B cell (primary cell): ENCODE measurements at regions not wholly inside any gene's neighbourhood (a gene's known extent, or its start where the extent isn't known, plus 50 kb on each side); places are given as distances from the start of the nearest gene placed in this dataset.
A peak's percentile ranks its signal among the peaks of the same experiment; 100 is the strongest.

Experiments
- ATAC-seq: fragments of 200-7000 bp; cut with Tn5 transposase; one replicate; pipeline ENCODE4 v1.10.0; 2021; ENCODE audit warnings: low read depth, mild to moderate bottlenecking, moderate number of reproducible peaks, moderate library complexity
- CTCF ChIA-PET: fragments of 350-600 bp; sonication (Branson Sonifier 250); formaldehyde crosslinking; loops from one replicate; lab custom pipeline; 2021; ENCODE audit warnings: antibody characterized with exemption, inconsistent platforms; lab: Charles Lee
- POLR2A ChIA-PET: fragments of 350-600 bp; sonication (Branson Sonifier 250); formaldehyde crosslinking; loops from one replicate; lab custom pipeline; 2021; ENCODE audit warnings: antibody characterized with exemption; lab: Charles Lee
- DNase-seq: peaks from one replicate; pipeline ENCODE4 v3.0.0; 2013
- H2AFZ ChIP-seq: 2 replicates; pipeline ENCODE4 v1.6.1; 2012; ENCODE audit warnings: mild to moderate bottlenecking, low read depth, low read length; ENCODE audit not compliant: insufficient read depth, poor library complexity, severe bottlenecking
- H3K27ac ChIP-seq, 2 donors: 1 replicate in 1 of 2; 2 replicates in 1 of 2; pipeline ENCODE4 v1.5.1; 2012 to 2013; ENCODE audit warnings: low read length in 2 of 2, mild to moderate bottlenecking in 2 of 2, moderate library complexity in 1 of 2
- H3K27me3 ChIP-seq, 4 experiments: fragments of 200-600 bp in 1 of 4; sonication (generic) in 1 of 4; replicated peaks in 1 of 4; 1 replicate in 2 of 4; 2 replicates in 2 of 4; pipeline versions ENCODE4 v1.6.1 to v1.7.0; 2013 to 2016; ENCODE audit warnings: low read length in 3 of 4, mild to moderate bottlenecking in 2 of 4, mixed read lengths in 1 of 4, moderate library complexity in 1 of 4; ENCODE audit not compliant: insufficient read depth in 4 of 4, control insufficient read depth in 3 of 4; ENCODE audit errors: control extremely low read depth in 1 of 4
- H3K36me3 ChIP-seq, 2 experiments: replicated peaks in 1 of 2; 1 replicate in 1 of 2; 2 replicates in 1 of 2; pipeline versions ENCODE4 v1.6.1 to v1.7.1; 2013; ENCODE audit warnings: low read length in 1 of 2; ENCODE audit not compliant: insufficient read depth in 2 of 2, control insufficient read depth in 1 of 2; ENCODE audit errors: control extremely low read depth in 1 of 2, extremely low read depth in 1 of 2
- H3K4me1 ChIP-seq, 2 donors: fragments of 200-600 bp in 1 of 2; sonication (generic) in 1 of 2; 1 replicate in 1 of 2; 2 replicates in 1 of 2; pipeline versions ENCODE4 v1.5.1 to v1.6.1; 2013 to 2017; ENCODE audit warnings: low read length in 2 of 2; ENCODE audit not compliant: control insufficient read depth in 2 of 2, insufficient read depth in 2 of 2
- H3K4me2 ChIP-seq: replicated peaks from 2 replicates; pipeline ENCODE3; 2012; ENCODE audit warnings: mild to moderate bottlenecking, low read depth, low read length; ENCODE audit not compliant: poor library complexity, severe bottlenecking
- H3K4me3 ChIP-seq, 5 experiments: fragments of 200-600 bp in 1 of 5; sonication (generic) in 1 of 5; 1 replicate in 3 of 5; 2 replicates in 2 of 5; pipeline versions ENCODE4 v1.5.1 to v1.7.0; 2011 to 2016; ENCODE audit warnings: low read length in 4 of 5, mild to moderate bottlenecking in 4 of 5, low read depth in 2 of 5, control low read depth in 1 of 5, moderate library complexity in 1 of 5; ENCODE audit not compliant: insufficient read depth in 1 of 5; ENCODE audit errors: control extremely low read depth in 1 of 5, extremely low read depth in 1 of 5
- H3K79me2 ChIP-seq: fragments of 200-600 bp; sonication (generic); one replicate; pipeline ENCODE4 v1.6.0; 2016; ENCODE audit warnings: low read length; ENCODE audit not compliant: control insufficient read depth, insufficient read depth
- H3K9ac ChIP-seq: fragments of 200-600 bp; sonication (generic); 2 replicates; pipeline ENCODE4 v1.6.1; 2017; ENCODE audit warnings: mild to moderate bottlenecking, low read length, moderate library complexity
- H3K9me3 ChIP-seq, 3 donors: one replicate each; pipeline versions ENCODE4 v1.6.1 to v1.7.1; 2013; ENCODE audit warnings: low read length in 2 of 3; ENCODE audit not compliant: control insufficient read depth in 2 of 3, insufficient read depth in 1 of 3; ENCODE audit errors: control extremely low read depth in 1 of 3
- H4K20me1 ChIP-seq: 2 replicates; pipeline ENCODE4 v1.6.0; 2012; ENCODE audit warnings: mild to moderate bottlenecking, low read length; ENCODE audit not compliant: insufficient read depth, control insufficient read depth, poor library complexity, severe bottlenecking
- H3K27ac Mint-ChIP-seq: one replicate; pipeline ENCODE4 v1.8.0; 2021; ENCODE audit warnings: mixed read lengths
- H3K27me3 Mint-ChIP-seq: one replicate; pipeline ENCODE4 v1.8.0; 2021; ENCODE audit warnings: mixed read lengths
- H3K4me1 Mint-ChIP-seq: one replicate; pipeline ENCODE4 v1.8.0; 2021; ENCODE audit warnings: mixed read lengths
- H3K4me3 Mint-ChIP-seq: one replicate; pipeline ENCODE4 v1.8.0; 2021; ENCODE audit warnings: mixed read lengths
- H3K9me3 Mint-ChIP-seq: one replicate; pipeline ENCODE4 v1.8.0; 2022; ENCODE audit warnings: mixed read lengths; ENCODE audit not compliant: insufficient read depth
- CTCF ChIP-seq: fragments of 200-600 bp; IDR thresholded peaks from one replicate; pipeline ENCODE4 v1.8.0; 2022; ENCODE audit warnings: antibody characterized with exemption, mild to moderate bottlenecking
- EZH2 ChIP-seq: IDR thresholded peaks from 2 replicates; pipeline ENCODE4 v1.6.1; 2012; ENCODE audit warnings: borderline replicate concordance, low read depth, mild to moderate bottlenecking, moderate library complexity, low read length; ENCODE audit not compliant: insufficient read depth, poor library complexity, severe bottlenecking
- WGBS: methylation state at CpG from one replicate; pipeline ENCODE4 v1.1.5; 2013; ENCODE audit warnings: missing lambda C conversion rate; ENCODE audit not compliant: insufficient coverage; 5-methylcytosine and 5-hydroxymethylcytosine counted together
- intact Hi-C: fragments of 100-400 bp; cut with micrococcal nuclease; formaldehyde crosslinking; loops from one replicate; pipeline ENCODE4 v1.10.0; 2022

DNA sequence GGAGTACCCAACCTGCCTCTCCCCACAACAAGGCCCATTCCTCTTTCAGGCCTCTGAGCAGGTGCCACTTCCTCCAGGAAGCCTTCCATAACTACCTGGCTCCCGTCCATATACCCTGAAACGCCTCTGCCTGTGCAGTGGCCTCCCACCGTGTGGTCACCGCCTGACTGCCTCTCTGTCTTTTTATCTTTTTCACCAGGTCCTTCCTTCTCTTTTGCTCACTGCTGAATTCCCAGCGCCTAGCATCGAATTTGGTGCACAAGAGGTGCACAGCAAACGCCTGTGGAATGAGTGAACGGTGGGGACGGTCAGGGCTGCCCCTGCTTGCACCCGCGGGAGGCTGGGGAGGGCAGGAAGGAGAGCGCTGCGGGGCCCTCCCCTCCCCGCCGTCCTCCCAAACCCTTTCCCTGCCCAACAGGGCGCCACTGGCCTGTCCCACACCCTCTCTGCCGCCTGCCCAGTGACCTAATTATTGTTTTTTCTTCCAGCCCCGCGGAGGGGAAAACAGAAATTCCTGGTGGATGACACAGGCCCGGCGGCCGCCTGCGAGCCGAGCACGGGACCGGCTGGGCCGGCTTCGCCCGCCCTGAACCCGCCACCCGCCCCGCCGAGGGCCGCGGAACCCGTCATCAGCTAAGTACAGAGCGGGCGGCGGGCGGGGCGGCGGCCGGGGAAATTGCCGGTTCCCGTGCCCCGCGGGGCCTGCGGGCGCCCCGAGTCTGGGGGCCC, 140.1 kb downstream of the SMAD6 start:
- intact Hi-C loops, result no loop called here
- H3K27me3 ChIP-seq, result peaks cover 0 to 31% (median 18%) of the 10 kb centered on the region in 4 experiments
- no peaks in the 10 kb centered on the region for H4K20me1 ChIP-seq
- DNase-seq (peak; percentile 64), ATAC-seq (peak; percentile 81)
- peaks cover 12 to 14% of the 10 kb centered on the region in 2 donors for H3K4me1 ChIP-seq
- peak overlapping the region; percentile 80 for H3K4me3 Mint-ChIP-seq
- H2AFZ ChIP-seq, result peak overlapping the region; percentile 89
- H3K79me2 ChIP-seq, result no peaks in the 10 kb centered on the region
- H3K4me3 ChIP-seq, result peak overlapping the region in 4 of 5 experiments; percentile 23 to 62 (median 50)
- TF ChIP-seq EZH2 (no peak), CTCF (no peak)
- H3K4me2 ChIP-seq, result peak overlapping the region; percentile 92
- ChIA-PET POLR2A (no interaction called here), CTCF (interaction anchor here (0.6 to 1.2 kb wide), 2 partner anchors 9 to 10 kb away, joined by 3 to 4 read pairs; no protein-coding TSS in a partner anchor)
- no peak overlapping the region for H3K27ac ChIP-seq
- H3K27me3 Mint-ChIP-seq, result peaks cover 31% of the 10 kb centered on the region
- no peaks in the 10 kb centered on the region for H3K9me3 Mint-ChIP-seq
- peaks cover 26% of the 10 kb centered on the region for H3K4me1 Mint-ChIP-seq
- peak overlapping the region; percentile 69 for H3K9ac ChIP-seq
- no peaks in the 10 kb centered on the region for H3K36me3 ChIP-seq
- H3K9me3 ChIP-seq, result no peaks in the 10 kb centered on the region
- peak overlapping the region; percentile 69 for H3K27ac Mint-ChIP-seq
- 4% methylated on average over 41 of the region's 50 CpGs for WGBS

- TF ChIP-seq CTCF (no peak), EZH2 (no peak)
- peak overlapping the region; percentile 76 for H3K4me3 Mint-ChIP-seq
- intact Hi-C loops, result no loop called here
- Histone ChIP-seq H3K27ac (no peak overlapping the region), H3K4me3 (peak overlapping the region in 4 of 5 experiments; percentile 19 to 62 (median 44)), H3K36me3 (no peaks in the 10 kb centered on the region), H4K20me1 (no peaks in the 10 kb centered on the region), H2AFZ (peak overlapping the region; percentile 89), H3K4me2 (peak overlapping the region; percentile 92), H3K4me1 (peaks cover 12 to 14% of the 10 kb centered on the region in 2 donors), H3K9me3 (no peaks in the 10 kb centered on the region), H3K27me3 (peaks cover 0 to 31% (median 18%) of the 10 kb centered on the region in 4 experiments), H3K79me2 (no peaks in the 10 kb centered on the region), H3K9ac (peak overlapping the region; percentile 50)
- POLR2A ChIA-PET, result no interaction called here
- DNase-seq (peak; percentile 43), ATAC-seq (peak; percentile 26)
- no peaks in the 10 kb centered on the region for H3K9me3 Mint-ChIP-seq
- 1% methylated on average over 56 of the region's 58 CpGs for WGBS
- H3K27me3 Mint-ChIP-seq, result peaks cover 31% of the 10 kb centered on the region
- CTCF ChIA-PET, result interaction anchor here (0.6 to 1.2 kb wide), 2 partner anchors 9 kb away, joined by 3 to 4 read pairs; no protein-coding TSS in a partner anchor
- H3K27ac Mint-ChIP-seq, result no peak overlapping the region
- H3K4me1 Mint-ChIP-seq, result peaks cover 26% of the 10 kb centered on the region
Measured at GRCh38 chr15:66842710-66843441, 140.8 kb downstream of the SMAD6 start.
